Erythroblast (primary cell): ENCODE measurements at regions not wholly inside any gene's neighbourhood (a gene's known extent, or its start where the extent isn't known, plus 50 kb on each side); places are given as distances from the start of the nearest gene placed in this dataset.

ENCODE experiments used
- GATA1 ChIP-seq: IDR thresholded peaks from 2 replicates; pipeline ENCODE4 v1.6.1; 2011; ENCODE audit warnings: low read depth, mild to moderate bottlenecking, control low read depth, low read length, moderate library complexity
- POLR2A ChIP-seq: IDR thresholded peaks from 2 replicates; pipeline ENCODE4 v1.6.1; 2011; ENCODE audit warnings: mild to moderate bottlenecking, low read length

GRCh38 chr6:84979541-84979940, 215.1 kb upstream of the TBX18 start:
- TF ChIP-seq POLR2A (no peak), GATA1 (no peak)
